Activated T-cell treated with anti-CD3 and anti-CD28 coated beads, Interleukin-2, amount 50 U/mL, for 72 hours (primary cell): ENCODE measurements at regions not wholly inside any gene's neighbourhood (a gene's known extent, or its start where the extent isn't known, plus 50 kb on each side); places are given as distances from the start of the nearest gene placed in this dataset.
"Not testable (repeated sequence)": the region's sequence is repeated elsewhere in the genome, so short reads cannot be mapped to it uniquely, and the experiment has no call there.

Source experiments
- ATAC-seq, 2 donors: fragments of 150-1000 bp; cut with Tn5 transposase; replicated peaks in 1 of 2; 2 replicates each; pipeline ENCODE4 v1.10.0; 2021; ENCODE audit warnings: moderate library complexity in 2 of 2, mild to moderate bottlenecking in 1 of 2
- DNase-seq, 2 donors: peaks; one replicate each; pipeline ENCODE4 v3.0.0; 2021 to 2022; ENCODE audit warnings: mixed read lengths in 1 of 2
- H3K27ac Mint-ChIP-seq: one replicate; pipeline ENCODE4 v1.8.0; 2022; ENCODE audit warnings: mild to moderate bottlenecking, moderate library complexity, mixed read lengths
- H3K27me3 Mint-ChIP-seq: one replicate; pipeline ENCODE4 v1.8.0; 2022; ENCODE audit warnings: low read depth, mixed read lengths
- H3K36me3 Mint-ChIP-seq, 2 donors: one replicate each; pipeline ENCODE4 v1.8.0; 2022; ENCODE audit warnings: mixed read lengths in 2 of 2, mild to moderate bottlenecking in 1 of 2; ENCODE audit not compliant: insufficient read depth in 2 of 2
- H3K4me1 Mint-ChIP-seq: one replicate; pipeline ENCODE4 v1.8.0; 2022; ENCODE audit warnings: low read depth, mixed read lengths
- H3K4me3 Mint-ChIP-seq, 2 donors: one replicate each; pipeline ENCODE4 v1.8.0; 2022; ENCODE audit warnings: mild to moderate bottlenecking in 2 of 2, mixed read lengths in 2 of 2, moderate library complexity in 2 of 2
- H3K9me3 Mint-ChIP-seq, 2 donors: one replicate each; pipeline ENCODE4 v1.8.0; 2022; ENCODE audit warnings: mixed read lengths in 2 of 2

GRCh38 chr12:72723732-72724131 lies 451.6 kb downstream of the TRHDE start:
- H3K9me3 Mint-ChIP-seq: peaks cover 2 to 5% of the 10 kb centered on the region in 2 donors
- DNase-seq (no peak), ATAC-seq (no peak)
- H3K27me3 Mint-ChIP-seq: no peaks in the 10 kb centered on the region
- no peaks in the 10 kb centered on the region for H3K36me3 Mint-ChIP-seq
- no peak overlapping the region for H3K4me3 Mint-ChIP-seq
- no peak overlapping the region for H3K27ac Mint-ChIP-seq
- H3K4me1 Mint-ChIP-seq: no peaks in the 10 kb centered on the region

GRCh38 chr12:72729451-72730010 lies 457.4 kb downstream of the TRHDE start:
- Mint-ChIP-seq H3K4me3 (no peak overlapping the region), H3K9me3 (peaks cover 9 to 10% of the 10 kb centered on the region in 2 donors), H3K27me3 (no peaks in the 10 kb centered on the region), H3K27ac (no peak overlapping the region), H3K4me1 (no peaks in the 10 kb centered on the region), H3K36me3 (no peaks in the 10 kb centered on the region)
- no peak for ATAC-seq
- no peak for DNase-seq

GRCh38 chr12:72734581-72734980 lies 462.4 kb downstream of the TRHDE start:
- Mint-ChIP-seq H3K4me1 (no peaks in the 10 kb centered on the region), H3K36me3 (no peaks in the 10 kb centered on the region)

DNA sequence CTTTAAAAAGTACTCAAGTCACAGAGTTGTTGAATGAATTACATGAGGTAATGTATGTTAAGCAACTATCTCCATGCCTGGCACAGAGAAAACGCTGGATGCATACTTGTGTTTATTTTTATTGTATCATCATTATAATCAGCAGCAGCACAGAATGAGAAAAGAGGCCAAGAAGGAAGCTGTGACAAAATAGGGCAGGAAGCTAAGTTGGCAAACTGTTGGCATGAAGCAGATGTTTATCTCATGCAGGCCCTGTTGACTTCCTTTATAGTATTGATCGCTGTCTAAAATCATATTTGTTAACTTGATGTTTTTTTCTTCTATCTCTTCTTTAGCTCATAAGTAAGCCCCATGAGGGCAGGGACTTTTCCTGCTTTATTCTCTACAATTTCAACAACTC lies 466.6 kb downstream of the TRHDE start:
- no peaks in the 10 kb centered on the region for H3K36me3 Mint-ChIP-seq
- H3K27me3 Mint-ChIP-seq: no peaks in the 10 kb centered on the region
- peaks cover 6 to 8% of the 10 kb centered on the region in 2 donors for H3K9me3 Mint-ChIP-seq
- ATAC-seq: no peak
- no peak for DNase-seq
- H3K27ac Mint-ChIP-seq: no peak overlapping the region
- H3K4me1 Mint-ChIP-seq: no peaks in the 10 kb centered on the region
- no peak overlapping the region for H3K4me3 Mint-ChIP-seq

More at GRCh38 chr12:72734581-72734980, 462.4 kb downstream of the TRHDE start:
- ATAC-seq (no peak), DNase-seq (no peak)
- H3K27ac Mint-ChIP-seq: no peak overlapping the region
- H3K4me3 Mint-ChIP-seq: no peak overlapping the region
- no peaks in the 10 kb centered on the region for H3K27me3 Mint-ChIP-seq
- H3K9me3 Mint-ChIP-seq: peaks cover 5 to 7% of the 10 kb centered on the region in 2 donors

- no peaks in the 10 kb centered on the region for H3K4me1 Mint-ChIP-seq
- no peak overlapping the region for H3K4me3 Mint-ChIP-seq
- H3K36me3 Mint-ChIP-seq: peaks cover 0 to 2% of the 10 kb centered on the region in 2 donors
- no peaks in the 10 kb centered on the region for H3K27me3 Mint-ChIP-seq
- ATAC-seq (no peak), DNase-seq (no peak)
- H3K9me3 Mint-ChIP-seq: peaks cover 11 to 14% of the 10 kb centered on the region in 2 donors
- H3K27ac Mint-ChIP-seq: no peak overlapping the region
These were observed 467.9 kb downstream of the TRHDE start for GRCh38 chr12:72740064-72740463.

DNA sequence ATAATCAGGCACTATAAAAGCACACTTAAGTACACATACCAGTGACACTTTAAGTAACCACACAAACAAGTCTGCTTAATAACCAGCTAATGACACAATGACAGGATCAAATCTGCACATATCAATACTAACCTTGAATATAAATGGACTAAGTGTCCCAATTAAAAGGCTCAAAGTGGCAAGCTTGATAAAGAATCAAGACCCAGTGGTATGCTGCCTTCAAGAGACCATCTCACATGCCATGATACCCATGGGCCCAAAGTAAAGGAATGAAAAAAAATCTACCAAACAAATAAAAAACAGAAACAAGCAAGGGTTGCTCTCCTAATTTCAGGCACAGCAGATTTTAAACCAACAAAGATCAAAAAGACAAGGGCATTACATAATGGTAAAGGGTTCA lies 470.4 kb downstream of the TRHDE start:
- ATAC-seq: no peak
- H3K9me3 Mint-ChIP-seq: peaks cover 11 to 14% of the 10 kb centered on the region in 2 donors
- H3K4me3 Mint-ChIP-seq: no peak overlapping the region
- no peak overlapping the region for H3K27ac Mint-ChIP-seq
- no peaks in the 10 kb centered on the region for H3K4me1 Mint-ChIP-seq
- peaks cover 0 to 2% of the 10 kb centered on the region in 2 donors for H3K36me3 Mint-ChIP-seq
- H3K27me3 Mint-ChIP-seq: no peaks in the 10 kb centered on the region
- no peak for DNase-seq

DNA sequence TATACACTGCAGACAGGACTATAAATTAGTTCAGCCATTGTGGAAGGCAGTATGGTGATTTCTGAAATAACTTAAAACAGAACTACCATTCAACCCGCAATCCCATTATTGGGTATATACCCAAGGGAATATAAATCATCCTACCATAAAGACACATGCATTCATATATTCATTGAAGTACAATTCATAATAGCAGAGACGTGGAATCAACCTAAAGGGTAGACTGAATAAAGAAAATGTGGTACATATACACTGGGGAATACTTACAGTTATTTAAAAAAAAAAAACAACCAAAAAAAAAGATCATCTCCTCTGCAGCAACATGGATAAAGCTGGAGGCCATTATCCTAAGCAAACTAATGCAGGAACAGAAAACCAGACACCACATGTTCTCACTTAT lies 473.9 kb downstream of the TRHDE start:
- Mint-ChIP-seq H3K36me3 (peaks cover 0 to 2% of the 10 kb centered on the region in 2 donors), H3K27me3 (no peaks in the 10 kb centered on the region), H3K4me3 (no peak overlapping the region), H3K4me1 (no peaks in the 10 kb centered on the region), H3K9me3 (peaks cover 15 to 17% of the 10 kb centered on the region in 2 donors), H3K27ac (no peak overlapping the region)
- DNase-seq: no peak
- ATAC-seq: no peak

DNA sequence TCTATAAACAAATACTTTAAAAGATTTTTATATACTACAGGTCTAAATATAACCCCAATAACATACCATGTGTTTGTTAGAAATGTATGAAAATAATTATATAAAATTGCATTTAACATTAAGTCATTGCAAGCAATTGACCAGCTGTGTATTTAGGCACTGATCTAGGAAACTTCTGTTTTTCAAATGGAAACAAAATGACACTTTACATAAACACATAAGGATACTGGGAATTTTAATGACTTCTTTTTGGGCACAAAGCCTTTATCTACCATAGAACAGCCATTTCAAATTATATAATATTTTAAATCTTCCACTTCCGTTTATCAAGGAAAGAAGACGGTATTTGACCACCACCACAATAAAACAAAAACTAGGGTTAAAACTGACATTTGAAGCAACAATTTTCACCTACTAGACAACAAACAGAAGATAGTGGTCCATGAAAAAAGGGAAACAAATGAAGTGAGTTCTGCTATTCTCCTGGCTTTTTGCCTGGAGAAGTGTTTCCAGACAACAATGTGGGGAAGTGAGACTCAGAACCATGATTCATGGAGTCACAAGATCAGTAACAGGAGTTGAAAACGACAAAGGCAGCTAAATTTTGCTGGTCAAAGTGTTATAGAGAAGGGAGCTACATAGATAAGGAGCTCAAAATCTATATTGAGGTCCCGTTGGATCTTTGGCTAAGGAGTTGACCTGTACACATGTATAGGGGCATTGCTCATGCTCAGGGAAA lies 475.1 kb downstream of the TRHDE start:
- no peak overlapping the region for H3K27ac Mint-ChIP-seq
- DNase-seq: no peak
- H3K4me3 Mint-ChIP-seq: no peak overlapping the region
- H3K36me3 Mint-ChIP-seq: peaks cover 0 to 2% of the 10 kb centered on the region in 2 donors
- no peaks in the 10 kb centered on the region for H3K27me3 Mint-ChIP-seq
- ATAC-seq: no peak
- H3K9me3 Mint-ChIP-seq: peaks cover 12 to 17% of the 10 kb centered on the region in 2 donors
- H3K4me1 Mint-ChIP-seq: no peaks in the 10 kb centered on the region

DNA sequence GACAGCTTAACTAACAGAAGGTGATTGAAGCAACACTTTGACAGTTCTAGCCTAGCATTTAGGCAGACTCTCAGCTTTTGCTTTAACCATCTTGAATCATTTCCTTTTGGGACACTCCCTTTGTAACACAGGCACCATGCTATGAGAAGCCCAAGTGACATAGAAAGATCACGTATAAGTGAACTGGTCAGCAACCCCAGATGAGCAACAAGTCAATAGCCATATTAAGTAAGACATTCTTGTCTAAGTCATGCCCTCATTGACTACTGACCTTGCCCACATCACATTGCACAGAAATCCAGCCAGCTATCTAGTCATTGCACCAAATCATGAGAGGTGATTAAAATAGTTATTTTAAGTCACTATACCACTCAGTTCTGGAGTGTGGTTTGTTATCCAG lies 476.8 kb downstream of the TRHDE start:
- Mint-ChIP-seq H3K4me1 (no peaks in the 10 kb centered on the region), H3K36me3 (peaks cover 0 to 2% of the 10 kb centered on the region in 2 donors), H3K27me3 (no peaks in the 10 kb centered on the region), H3K9me3 (peaks cover 8 to 12% of the 10 kb centered on the region in 2 donors), H3K27ac (no peak overlapping the region), H3K4me3 (no peak overlapping the region)
- no peak for ATAC-seq
- no peak for DNase-seq

GRCh38 chr12:72753571-72753970 lies 481.4 kb downstream of the TRHDE start:
- Mint-ChIP-seq H3K9me3 (peaks cover 5 to 8% of the 10 kb centered on the region in 2 donors), H3K4me3 (no peak overlapping the region), H3K27me3 (no peaks in the 10 kb centered on the region), H3K36me3 (peaks cover under 1 to 1% of the 10 kb centered on the region in 2 donors), H3K27ac (no peak overlapping the region), H3K4me1 (no peaks in the 10 kb centered on the region)
- no peak for ATAC-seq
- DNase-seq: no peak

DNA sequence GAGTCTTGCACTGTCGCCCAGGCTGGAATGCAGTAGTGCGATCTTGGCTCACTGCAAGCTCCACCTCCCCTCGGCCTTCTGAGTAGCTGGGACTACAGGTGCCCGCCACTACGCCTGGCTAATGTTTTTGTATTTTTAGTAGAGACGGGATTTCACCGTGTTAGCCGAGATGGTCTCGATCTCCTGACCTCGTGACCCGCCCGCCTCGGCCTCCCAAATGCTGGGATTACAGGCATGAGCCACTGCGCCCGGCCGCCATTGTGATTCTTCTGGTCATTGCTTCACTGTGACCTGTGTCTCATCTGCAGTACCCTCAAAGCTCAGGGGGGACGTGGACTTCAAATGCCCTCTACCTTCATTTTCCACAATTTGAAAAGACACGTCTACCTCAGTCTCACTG lies 481.9 kb downstream of the TRHDE start:
- H3K9me3 Mint-ChIP-seq, H3K36me3 Mint-ChIP-seq, DNase-seq, ATAC-seq, H3K27ac Mint-ChIP-seq, H3K4me3 Mint-ChIP-seq, H3K27me3 Mint-ChIP-seq, H3K4me1 Mint-ChIP-seq: not testable (repeated sequence)

DNA sequence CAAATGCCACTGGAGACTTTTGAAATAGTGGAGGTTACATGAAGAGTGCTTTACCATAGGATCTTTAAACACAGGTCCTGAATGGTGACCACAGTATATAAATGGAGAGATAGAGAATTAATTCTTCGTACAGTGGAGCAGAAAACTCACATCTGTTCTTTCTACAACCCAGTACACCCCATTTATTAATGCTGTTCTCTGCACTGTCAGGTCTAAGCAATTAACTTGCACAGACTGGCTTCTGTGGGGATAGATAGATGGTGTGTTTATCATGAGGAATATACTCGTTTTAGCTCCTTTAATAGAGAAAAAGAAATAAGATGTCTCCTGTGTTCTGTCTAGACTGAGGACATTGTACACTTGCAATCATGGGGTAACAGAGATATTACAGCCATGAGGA lies 494.3 kb downstream of the TRHDE start:
- DNase-seq (no peak), ATAC-seq (no peak)
- H3K27ac Mint-ChIP-seq: no peak overlapping the region
- H3K4me1 Mint-ChIP-seq: no peaks in the 10 kb centered on the region
- H3K36me3 Mint-ChIP-seq: peaks cover 0 to 2% of the 10 kb centered on the region in 2 donors
- H3K27me3 Mint-ChIP-seq: no peaks in the 10 kb centered on the region
- H3K4me3 Mint-ChIP-seq: no peak overlapping the region
- peaks cover 4 to 6% of the 10 kb centered on the region in 2 donors for H3K9me3 Mint-ChIP-seq

- Mint-ChIP-seq H3K27me3 (no peaks in the 10 kb centered on the region), H3K36me3 (peaks cover 0 to 2% of the 10 kb centered on the region in 2 donors), H3K4me3 (no peak overlapping the region), H3K4me1 (no peaks in the 10 kb centered on the region), H3K27ac (no peak overlapping the region), H3K9me3 (peaks cover 3 to 8% of the 10 kb centered on the region in 2 donors)
- DNase-seq: no peak
- ATAC-seq: no peak
These were observed 501.9 kb downstream of the TRHDE start for GRCh38 chr12:72774023-72774422.

- no peaks in the 10 kb centered on the region for H3K4me1 Mint-ChIP-seq
- peaks cover 0 to 2% of the 10 kb centered on the region in 2 donors for H3K36me3 Mint-ChIP-seq
- no peak for ATAC-seq
- H3K4me3 Mint-ChIP-seq: no peak overlapping the region
- no peaks in the 10 kb centered on the region for H3K27me3 Mint-ChIP-seq
- H3K9me3 Mint-ChIP-seq: peaks cover 0 to 9% of the 10 kb centered on the region in 2 donors
- H3K27ac Mint-ChIP-seq: no peak overlapping the region
- no peak for DNase-seq
These were observed 505.6 kb downstream of the TRHDE start for GRCh38 chr12:72777806-72778205.
